Caco-2 (cell line): ENCODE measurements at regions not wholly inside any gene's neighbourhood (a gene's known extent, or its start where the extent isn't known, plus 50 kb on each side); places are given as distances from the start of the nearest gene placed in this dataset.

Experiments
- BruUV-seq: library from RNA; stranded (reverse); fragments of 400-500 nt; replicated peaks from 2 replicates; lab custom pipeline; 2021; lab: Mats Ljungman, UMichigan
- CTCF ChIA-PET: fragments of 300-600 bp; sonication (Branson Sonifier 250); formaldehyde crosslinking; loops from one replicate; lab custom pipeline; 2022; ENCODE audit warnings: antibody characterized with exemption; lab: Charles Lee
- POLR2A ChIA-PET: fragments of 300-600 bp; sonication (Branson Sonifier 250); formaldehyde crosslinking; loops from one replicate; lab custom pipeline; 2022; ENCODE audit warnings: antibody characterized with exemption; lab: Charles Lee
- DNase-seq, 2 experiments: peaks; one replicate each; pipeline versions ENCODE4 v3.0.0 to v3.0.0-alpha.2; 2020 to 2022
- H3K27me3 ChIP-seq: replicated peaks from 2 replicates; pipeline ENCODE4 v1.6.0; 2011; ENCODE audit warnings: low read length; ENCODE audit not compliant: control insufficient read depth, insufficient read depth
- H3K36me3 ChIP-seq: 2 replicates; pipeline ENCODE4 v1.5.1; 2011; ENCODE audit warnings: low read length; ENCODE audit not compliant: control insufficient read depth, insufficient read depth
- H3K4me1 ChIP-seq: fragments of 250-450 bp; sonication (Bioruptor Pico); 2 replicates; pipeline ENCODE4 v1.5.1; 2020; ENCODE audit warnings: mild to moderate bottlenecking
- H3K4me3 ChIP-seq: 2 replicates; pipeline ENCODE4 v1.5.1; 2011; ENCODE audit warnings: low read depth, mild to moderate bottlenecking, control low read depth, low read length
- H3K9me3 ChIP-seq: fragments of 250-450 bp; sonication (Bioruptor Pico); 2 replicates; pipeline ENCODE4 v1.5.1; 2020; ENCODE audit warnings: mild to moderate bottlenecking, moderate library complexity
- H3K27ac Mint-ChIP-seq: one replicate; pipeline ENCODE4 v1.8.0; 2022; ENCODE audit warnings: mixed read lengths; ENCODE audit not compliant: unreplicated experiment
- H3K27me3 Mint-ChIP-seq: one replicate; pipeline ENCODE4 v1.8.0; 2022; ENCODE audit warnings: mixed read lengths; ENCODE audit not compliant: insufficient read depth, unreplicated experiment
- H3K36me3 Mint-ChIP-seq: one replicate; pipeline ENCODE4 v1.8.0; 2022; ENCODE audit warnings: mild to moderate bottlenecking, mixed read lengths; ENCODE audit not compliant: insufficient read depth, unreplicated experiment
- H3K4me1 Mint-ChIP-seq: one replicate; pipeline ENCODE4 v1.8.0; 2022; ENCODE audit warnings: low read depth, mixed read lengths; ENCODE audit not compliant: unreplicated experiment
- H3K4me3 Mint-ChIP-seq: one replicate; pipeline ENCODE4 v1.8.0; 2022; ENCODE audit warnings: mild to moderate bottlenecking, moderate library complexity, mixed read lengths; ENCODE audit not compliant: unreplicated experiment
- H3K9me3 Mint-ChIP-seq: one replicate; pipeline ENCODE4 v1.8.0; 2022; ENCODE audit warnings: mixed read lengths; ENCODE audit not compliant: unreplicated experiment
- CTCF ChIP-seq, 2 experiments: fragments of 200-600 bp in 1 of 2; IDR thresholded peaks; 1 replicate in 1 of 2; 2 replicates in 1 of 2; pipeline versions ENCODE4 v1.5.1 to v1.8.0; 2011 to 2022; ENCODE audit warnings: antibody characterized with exemption in 1 of 2, control low read depth in 1 of 2, inconsistent platforms in 1 of 2, low read depth in 1 of 2, low read length in 1 of 2, mild to moderate bottlenecking in 1 of 2, moderate library complexity in 1 of 2; ENCODE audit not compliant: insufficient read depth in 1 of 2, severe bottlenecking in 1 of 2, unreplicated experiment in 1 of 2
- intact Hi-C: fragments of 100-400 bp; cut with micrococcal nuclease; formaldehyde crosslinking; loops from one replicate; pipeline ENCODE4 v1.10.0; 2022; ENCODE audit not compliant: unreplicated experiment

GRCh38 chr6:156509496-156509895, 267.7 kb upstream of the ARID1B start:
- no TSS peak for BruUV-seq
- Mint-ChIP-seq H3K27ac (no peak overlapping the region), H3K9me3 (no peaks in the 10 kb centered on the region), H3K4me1 (no peaks in the 10 kb centered on the region), H3K27me3 (peaks cover 14% of the 10 kb centered on the region), H3K36me3 (no peaks in the 10 kb centered on the region), H3K4me3 (no peak overlapping the region)
- no peak for TF ChIP-seq CTCF (IDR thresholded peaks at IDR 0.05; ENCODE audit: insufficient read depth in 1 of 2, low read depth in 1 of 2, low read length in 1 of 2, severe bottlenecking in 1 of 2, unreplicated experiment in 1 of 2)
- Histone ChIP-seq H3K27me3 (no peaks in the 10 kb centered on the region; the same call in 1 of the 2 replicates), H3K4me1 (no peaks in the 10 kb centered on the region), H3K4me3 (no peak overlapping the region), H3K9me3 (no peaks in the 10 kb centered on the region), H3K36me3 (no peaks in the 10 kb centered on the region)
- ChIA-PET CTCF (no interaction called here), POLR2A (no interaction called here)
- intact Hi-C loops: no loop called here
- no peak for DNase-seq

- H3K4me3 ChIP-seq: no peak overlapping the region
- H3K4me1 ChIP-seq: no peaks in the 10 kb centered on the region
- Mint-ChIP-seq H3K27ac (no peak overlapping the region), H3K4me3 (no peak overlapping the region), H3K9me3 (no peaks in the 10 kb centered on the region), H3K36me3 (no peaks in the 10 kb centered on the region), H3K4me1 (no peaks in the 10 kb centered on the region), H3K27me3 (peaks cover 14% of the 10 kb centered on the region)
- no peaks in the 10 kb centered on the region for H3K9me3 ChIP-seq
- ChIA-PET POLR2A (no interaction called here), CTCF (no interaction called here)
- no peaks in the 10 kb centered on the region; the same call in 1 of the 2 replicates for H3K27me3 ChIP-seq
- TF ChIP-seq CTCF (IDR thresholded peaks at IDR 0.05; ENCODE audit: insufficient read depth in 1 of 2, low read depth in 1 of 2, low read length in 1 of 2, severe bottlenecking in 1 of 2, unreplicated experiment in 1 of 2): no peak
- DNase-seq: no peak
- no peaks in the 10 kb centered on the region for H3K36me3 ChIP-seq
- no TSS peak for BruUV-seq
- intact Hi-C loops: no loop called here
These were observed 268.3 kb upstream of the ARID1B start for GRCh38 chr6:156508923-156509322.

- TF ChIP-seq CTCF (IDR thresholded peaks at IDR 0.05; ENCODE audit: insufficient read depth in 1 of 2, low read depth in 1 of 2, low read length in 1 of 2, severe bottlenecking in 1 of 2, unreplicated experiment in 1 of 2): no peak
- DNase-seq: no peak
- Mint-ChIP-seq H3K9me3 (no peaks in the 10 kb centered on the region), H3K27ac (no peak overlapping the region), H3K4me1 (no peaks in the 10 kb centered on the region), H3K27me3 (peaks cover 14% of the 10 kb centered on the region), H3K36me3 (no peaks in the 10 kb centered on the region), H3K4me3 (no peak overlapping the region)
- Histone ChIP-seq H3K36me3 (no peaks in the 10 kb centered on the region), H3K4me1 (no peaks in the 10 kb centered on the region), H3K27me3 (no peaks in the 10 kb centered on the region; the same call in 1 of the 2 replicates), H3K9me3 (no peaks in the 10 kb centered on the region), H3K4me3 (no peak overlapping the region)
- BruUV-seq: no TSS peak
- ChIA-PET CTCF (no interaction called here), POLR2A (no interaction called here)
- intact Hi-C loops: no loop called here
These were observed 269.1 kb upstream of the ARID1B start for GRCh38 chr6:156508126-156508525.
